SK-N-SH (cell line): ENCODE measurements at regions not wholly inside any gene's neighbourhood (a gene's known extent, or its start where the extent isn't known, plus 50 kb on each side); places are given as distances from the start of the nearest gene placed in this dataset.

Source experiments
- CTCF ChIA-PET: fragments of 300-600, 350-600 bp; formaldehyde crosslinking; extraction: SDS; loops from one replicate; lab custom pipeline; 2021; lab: Yijun Ruan, JAX
- POLR2A ChIA-PET: fragments of 350-600 bp; sonication (Branson Sonifier 250); formaldehyde crosslinking; extraction: SDS; loops from one replicate; lab custom pipeline; 2020; ENCODE audit warnings: antibody characterized with exemption, inconsistent platforms; lab: Yijun Ruan, JAX
- DNase-seq: peaks from one replicate; pipeline ENCODE4 v3.0.0; 2012
- H2AFZ ChIP-seq: fragments of 200-600 bp; sonication (generic); 2 replicates; pipeline ENCODE4 v1.8.1; 2016; ENCODE audit warnings: antibody characterized with exemption, mild to moderate bottlenecking, low read depth
- H3F3A ChIP-seq: fragments of 200-600 bp; sonication (generic); replicated peaks from 2 replicates; pipeline ENCODE3; 2016; ENCODE audit warnings: antibody characterized with exemption, mild to moderate bottlenecking; ENCODE audit not compliant: insufficient read depth
- H3K27ac ChIP-seq, 2 experiments: fragments of 200-500 bp in 1 of 2; fragments of 200-600 bp in 1 of 2; sonication (Bioruptor generic) in 1 of 2; sonication (generic), shearing (Covaris generic) in 1 of 2; 2 replicates each; pipeline versions ENCODE4 v1.5.1 to v1.6.1; 2014 to 2016; ENCODE audit warnings: low read depth in 2 of 2, inconsistent platforms in 1 of 2, low read length in 1 of 2, mild to moderate bottlenecking in 1 of 2, mixed read lengths in 1 of 2
- H3K27me3 ChIP-seq: fragments of 200-600 bp; sonication (generic), shearing (Covaris generic); 2 replicates; pipeline ENCODE4 v1.6.1; 2016; ENCODE audit warnings: mixed run types; ENCODE audit not compliant: insufficient read depth
- H3K36me3 ChIP-seq, 2 experiments: fragments of 200-500 bp in 1 of 2; fragments of 200-600 bp in 1 of 2; sonication (Bioruptor generic) in 1 of 2; sonication (generic) in 1 of 2; replicated peaks in 1 of 2; 2 replicates each; pipeline versions ENCODE3 to v1.5.1; 2014 to 2016; ENCODE audit warnings: low read length in 1 of 2, mild to moderate bottlenecking in 1 of 2; ENCODE audit not compliant: insufficient read depth in 2 of 2, control insufficient read depth in 1 of 2
- H3K4me1 ChIP-seq, 2 experiments: fragments of 200-500 bp in 1 of 2; fragments of 200-600 bp in 1 of 2; sonication (Bioruptor generic) in 1 of 2; sonication (generic), shearing (Covaris generic) in 1 of 2; 2 replicates each; pipeline versions ENCODE4 v1.5.1 to v1.6.1; 2014 to 2016; ENCODE audit warnings: low read depth in 1 of 2, low read length in 1 of 2, mixed run types in 1 of 2; ENCODE audit not compliant: insufficient read depth in 2 of 2, control insufficient read depth in 1 of 2
- H3K4me2 ChIP-seq: fragments of 200-600 bp; sonication (generic), shearing (Covaris generic); 2 replicates; pipeline ENCODE4 v1.6.1; 2017; ENCODE audit warnings: mixed run types
- H3K4me3 ChIP-seq, 2 experiments: fragments of 200-500 bp in 1 of 2; fragments of 200-600 bp in 1 of 2; sonication (Bioruptor generic) in 1 of 2; sonication (generic), shearing (Covaris generic) in 1 of 2; 2 replicates each; pipeline versions ENCODE4 v1.5.1 to v1.8.1; 2014 to 2016; ENCODE audit warnings: low read depth in 2 of 2, inconsistent platforms in 1 of 2, low read length in 1 of 2, mild to moderate bottlenecking in 1 of 2, mixed read lengths in 1 of 2, moderate library complexity in 1 of 2
- H3K79me2 ChIP-seq: fragments of 200-600 bp; sonication (generic); 2 replicates; pipeline ENCODE4 v1.8.1; 2017; ENCODE audit warnings: mild to moderate bottlenecking; ENCODE audit not compliant: insufficient read depth
- H3K9ac ChIP-seq: fragments of 200-600 bp; sonication (generic); 2 replicates; pipeline ENCODE4 v1.6.1; 2017; ENCODE audit warnings: mixed run types
- H3K9me2 ChIP-seq: fragments of 200-600 bp; sonication (generic); 2 replicates; pipeline ENCODE4 v1.6.1; 2017; ENCODE audit warnings: mixed run types
- H3K9me3 ChIP-seq: fragments of 200-600 bp; sonication (generic); 2 replicates; pipeline ENCODE4 v1.6.1; 2017; ENCODE audit warnings: mixed run types, mild to moderate bottlenecking, moderate library complexity
- H4K20me1 ChIP-seq: fragments of 200-600 bp; sonication (generic); 2 replicates; pipeline ENCODE4 v1.6.1; 2017; ENCODE audit warnings: mild to moderate bottlenecking, mixed run types; ENCODE audit not compliant: insufficient read depth
- ELF1 ChIP-seq: IDR thresholded peaks from 2 replicates; pipeline ENCODE4 v1.4.0; 2012
- EP300 ChIP-seq, 2 experiments: IDR thresholded peaks; 2 replicates each; pipeline versions ENCODE4 v1.4.0 to v1.6.1; 2012; ENCODE audit warnings: borderline replicate concordance in 1 of 2, low read depth in 1 of 2, low read length in 1 of 2
- EZH2phosphoT487 ChIP-seq: fragments of 200-600 bp; sonication (generic); IDR thresholded peaks from 2 replicates; pipeline ENCODE4 v1.6.1; 2017; ENCODE audit warnings: low read depth, mixed run types, mild to moderate bottlenecking, antibody characterized with exemption, moderate library complexity, borderline replicate concordance
- FOSL2 ChIP-seq: IDR thresholded peaks from 2 replicates; pipeline ENCODE4 v1.4.0; 2012; ENCODE audit warnings: low read depth, mild to moderate bottlenecking, moderate library complexity, borderline replicate concordance
- FOXJ3 ChIP-seq: sonication (generic); formaldehyde crosslinking; IDR thresholded peaks from 2 replicates; pipeline ENCODE4 v1.5.1; 2020; ENCODE audit warnings: mild to moderate bottlenecking, missing genetic modification reagents
- MEF2A ChIP-seq: IDR thresholded peaks from 2 replicates; pipeline ENCODE4 v1.4.0; 2012; ENCODE audit warnings: low read depth, borderline replicate concordance
- NFIC ChIP-seq: IDR thresholded peaks from 2 replicates; pipeline ENCODE4 v1.4.0; 2012; ENCODE audit warnings: borderline replicate concordance
- NRF1 ChIP-seq: IDR thresholded peaks from 2 replicates; pipeline ENCODE4 v1.6.1; 2012; ENCODE audit warnings: low read depth, mild to moderate bottlenecking, low read length
- RAD21 ChIP-seq: IDR thresholded peaks from 2 replicates; pipeline ENCODE4 v1.6.1; 2012; ENCODE audit warnings: mild to moderate bottlenecking, low read length
- RCOR1 ChIP-seq: fragments of 150-350 bp; IDR thresholded peaks from 2 replicates; pipeline ENCODE4 v1.6.1; 2017; ENCODE audit warnings: antibody characterized with exemption, low read length
- REST ChIP-seq: IDR thresholded peaks from 2 replicates; pipeline ENCODE4 v1.6.1; 2012; ENCODE audit warnings: mild to moderate bottlenecking, low read depth, low read length, moderate library complexity
- RFX5 ChIP-seq: IDR thresholded peaks from 2 replicates; pipeline ENCODE4 v1.6.1; 2012; ENCODE audit warnings: mild to moderate bottlenecking, improper control_type of control experiment, low read length
- SIN3A ChIP-seq: IDR thresholded peaks from 2 replicates; pipeline ENCODE4 v1.6.1; 2012; ENCODE audit warnings: low read depth, mild to moderate bottlenecking, low read length, moderate library complexity, borderline replicate concordance
- SMC3 ChIP-seq: IDR thresholded peaks from 2 replicates; pipeline ENCODE4 v1.6.1; 2012; ENCODE audit warnings: low read depth, low read length, improper control_type of control experiment
- TAF1 ChIP-seq: IDR thresholded peaks from 2 replicates; pipeline ENCODE4 v1.6.1; 2012; ENCODE audit warnings: low read depth, mild to moderate bottlenecking, low read length, moderate library complexity, borderline replicate concordance
- TCF12 ChIP-seq: IDR thresholded peaks from 2 replicates; pipeline ENCODE4 v1.4.0; 2012
- TEAD4 ChIP-seq: IDR thresholded peaks from 2 replicates; pipeline ENCODE4 v1.4.0; 2012; ENCODE audit warnings: mild to moderate bottlenecking, borderline replicate concordance; ENCODE audit not compliant: insufficient read depth
- WGBS: methylation state at CpG from one replicate; pipeline ENCODE4 v1.1.6; 2017; ENCODE audit warnings: low lambda C conversion rate; 5-methylcytosine and 5-hydroxymethylcytosine counted together
- TF ChIP-seq, protein P1 (sequence below): IDR thresholded peaks from 2 replicates; pipeline ENCODE4 v1.4.0; 2012; ENCODE audit warnings: low read depth, borderline replicate concordance
- TF ChIP-seq, protein P2 (sequence below): IDR thresholded peaks from 2 replicates; pipeline ENCODE4; 2012
- TF ChIP-seq, protein P3 (sequence below): fragments of 150-350 bp; IDR thresholded peaks from 2 replicates; pipeline ENCODE4 v1.6.1; 2016; ENCODE audit warnings: mild to moderate bottlenecking, low read depth, low read length

DNA sequence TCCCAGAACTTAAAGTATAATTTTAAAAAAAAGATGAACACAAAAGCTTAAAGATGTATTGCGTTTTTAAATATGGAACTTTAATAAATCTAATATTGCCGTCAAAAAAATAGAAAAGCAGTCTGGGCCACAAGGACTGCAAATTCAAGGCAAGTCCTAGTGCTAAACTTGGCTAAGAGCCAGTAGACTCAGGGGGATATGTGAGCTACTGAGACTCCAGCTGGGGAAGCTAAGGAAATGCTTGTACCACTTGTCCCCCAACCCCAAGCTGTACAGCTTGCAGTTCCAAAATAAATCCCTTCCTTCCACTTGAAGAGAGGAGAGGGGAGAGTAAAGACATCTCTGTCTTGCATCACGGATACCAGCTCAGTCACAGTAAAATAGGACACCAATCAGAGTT is 290.8 kb upstream of the FGF13 start (continued):
- TF ChIP-seq SMC3: no peak
- TF ChIP-seq TCF12: no peak
- TF ChIP-seq RFX5: no peak
- TF ChIP-seq MEF2A: no peak
- no peak for TF ChIP-seq REST
- TF ChIP-seq, protein P1, sequence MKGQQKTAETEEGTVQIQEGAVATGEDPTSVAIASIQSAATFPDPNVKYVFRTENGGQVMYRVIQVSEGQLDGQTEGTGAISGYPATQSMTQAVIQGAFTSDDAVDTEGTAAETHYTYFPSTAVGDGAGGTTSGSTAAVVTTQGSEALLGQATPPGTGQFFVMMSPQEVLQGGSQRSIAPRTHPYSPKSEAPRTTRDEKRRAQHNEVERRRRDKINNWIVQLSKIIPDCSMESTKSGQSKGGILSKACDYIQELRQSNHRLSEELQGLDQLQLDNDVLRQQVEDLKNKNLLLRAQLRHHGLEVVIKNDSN: no peak
- TF ChIP-seq, all 33 proteins: peak for 0

GRCh38 chrX:138996268-138996667 is 284.8 kb upstream of the FGF13 start:
- Histone ChIP-seq H3K27me3 (no peaks in the 10 kb centered on the region), H3F3A (no peaks in the 10 kb centered on the region), H3K9me2 (no peaks in the 10 kb centered on the region), H3K4me2 (no peak overlapping the region), H3K9ac (no peak overlapping the region), H3K79me2 (no peaks in the 10 kb centered on the region), H4K20me1 (no peaks in the 10 kb centered on the region), H3K27ac (no peak overlapping the region), H3K4me3 (no peak overlapping the region), H3K36me3 (no peaks in the 10 kb centered on the region), H2AFZ (no peak overlapping the region), H3K9me3 (no peaks in the 10 kb centered on the region), H3K4me1 (no peaks in the 10 kb centered on the region)
- 29% methylated on average over 11 of the region's 11 CpGs for WGBS
- CTCF ChIA-PET: no interaction called here
- DNase-seq: no peak
- TF ChIP-seq SIN3A: no peak
- TF ChIP-seq EZH2phosphoT487: no peak
- no peak for TF ChIP-seq RAD21
- TF ChIP-seq ELF1: no peak
- TF ChIP-seq RCOR1: no peak
- POLR2A ChIA-PET: no interaction called here

DNA sequence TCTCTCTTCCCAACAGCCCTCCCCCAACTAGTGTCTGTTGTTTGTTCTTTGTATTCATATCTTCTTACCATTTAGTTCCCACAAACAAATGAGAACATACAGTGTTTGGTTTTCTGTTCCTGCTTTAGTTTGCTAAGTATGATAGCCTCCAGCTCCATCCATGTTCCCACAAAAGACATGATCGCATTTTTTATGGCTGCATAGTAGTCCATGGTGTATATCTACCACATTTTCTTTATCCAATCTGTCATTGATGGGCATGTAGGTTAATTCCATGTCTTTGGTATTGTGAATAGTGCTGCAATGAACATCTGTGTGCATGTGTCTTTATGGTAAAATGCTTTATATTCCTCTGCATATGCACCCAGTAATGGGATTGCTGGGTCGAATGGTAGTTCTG is 283.9 kb upstream of the FGF13 start:
- DNase-seq: no peak
- WGBS: 2% methylated on average over 2 of the region's 2 CpGs
- Histone ChIP-seq H3K4me2 (no peak overlapping the region), H3K9me2 (no peaks in the 10 kb centered on the region), H2AFZ (no peak overlapping the region), H3K79me2 (no peaks in the 10 kb centered on the region), H3K9ac (no peak overlapping the region), H3K27me3 (no peaks in the 10 kb centered on the region), H4K20me1 (no peaks in the 10 kb centered on the region), H3K27ac (no peak overlapping the region), H3K36me3 (no peaks in the 10 kb centered on the region), H3F3A (no peaks in the 10 kb centered on the region), H3K4me3 (no peak overlapping the region), H3K4me1 (no peaks in the 10 kb centered on the region), H3K9me3 (no peaks in the 10 kb centered on the region)
- ChIA-PET CTCF (no interaction called here), POLR2A (no interaction called here)
- TF ChIP-seq TEAD4 (no peak), ELF1 (no peak), EP300 (IDR thresholded peaks at IDR 0.05; ENCODE audit: borderline replicate concordance in 1 of 2, low read depth in 1 of 2, low read length in 1 of 2) (no peak), FOSL2 (no peak), NRF1 (no peak), NFIC (no peak), EZH2phosphoT487 (no peak), FOXJ3 (CRISPR knock-in tag) (no peak), TAF1 (no peak)
- TF ChIP-seq, protein P2, sequence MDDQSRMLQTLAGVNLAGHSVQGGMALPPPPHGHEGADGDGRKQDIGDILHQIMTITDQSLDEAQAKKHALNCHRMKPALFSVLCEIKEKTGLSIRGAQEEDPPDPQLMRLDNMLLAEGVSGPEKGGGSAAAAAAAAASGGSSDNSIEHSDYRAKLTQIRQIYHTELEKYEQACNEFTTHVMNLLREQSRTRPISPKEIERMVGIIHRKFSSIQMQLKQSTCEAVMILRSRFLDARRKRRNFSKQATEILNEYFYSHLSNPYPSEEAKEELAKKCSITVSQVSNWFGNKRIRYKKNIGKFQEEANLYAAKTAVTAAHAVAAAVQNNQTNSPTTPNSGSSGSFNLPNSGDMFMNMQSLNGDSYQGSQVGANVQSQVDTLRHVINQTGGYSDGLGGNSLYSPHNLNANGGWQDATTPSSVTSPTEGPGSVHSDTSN: no peak
- TF ChIP-seq, protein P3, sequence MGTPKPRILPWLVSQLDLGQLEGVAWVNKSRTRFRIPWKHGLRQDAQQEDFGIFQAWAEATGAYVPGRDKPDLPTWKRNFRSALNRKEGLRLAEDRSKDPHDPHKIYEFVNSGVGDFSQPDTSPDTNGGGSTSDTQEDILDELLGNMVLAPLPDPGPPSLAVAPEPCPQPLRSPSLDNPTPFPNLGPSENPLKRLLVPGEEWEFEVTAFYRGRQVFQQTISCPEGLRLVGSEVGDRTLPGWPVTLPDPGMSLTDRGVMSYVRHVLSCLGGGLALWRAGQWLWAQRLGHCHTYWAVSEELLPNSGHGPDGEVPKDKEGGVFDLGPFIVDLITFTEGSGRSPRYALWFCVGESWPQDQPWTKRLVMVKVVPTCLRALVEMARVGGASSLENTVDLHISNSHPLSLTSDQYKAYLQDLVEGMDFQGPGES: no peak
